GM18909 (cell line): ENCODE measurements at regions not wholly inside any gene's neighbourhood (a gene's known extent, or its start where the extent isn't known, plus 50 kb on each side); places are given as distances from the start of the nearest gene placed in this dataset.

ENCODE experiments used
- ATAC-seq: cut with Tn5 transposase; IDR thresholded peaks from one replicate; pipeline ENCODE4 v1.9.1; 2021; ENCODE audit warnings: mild to moderate bottlenecking; ENCODE audit not compliant: unreplicated experiment, poor library complexity

- no peak for ATAC-seq
Measured at GRCh38 chr19:20254121-20254520, 87.1 kb downstream of the ZNF486 start.

GRCh38 chr19:20252613-20253012 lies 85.6 kb downstream of the ZNF486 start:
- ATAC-seq: no peak

DNA sequence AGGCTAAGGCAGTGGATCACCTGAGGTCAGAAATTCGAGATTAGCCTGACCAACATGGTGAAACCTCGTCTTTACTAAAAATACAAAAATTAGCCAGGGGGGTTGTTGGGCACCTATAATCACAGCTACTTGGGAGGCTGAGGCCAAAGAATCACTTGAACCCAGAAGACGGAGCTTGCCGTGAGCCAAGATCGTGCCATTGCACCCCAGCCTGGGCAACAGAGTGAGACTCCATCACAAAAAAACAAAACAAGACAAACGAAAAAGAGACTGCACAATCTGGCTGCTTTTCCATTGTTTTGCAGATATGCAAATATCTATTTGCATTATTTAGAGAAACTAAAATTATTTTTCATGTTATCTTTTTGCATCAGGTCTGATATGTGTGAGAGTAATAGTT lies 83.6 kb downstream of the ZNF486 start:
- no peak for ATAC-seq

GRCh38 chr19:20250121-20250520 lies 83.1 kb downstream of the ZNF486 start:
- ATAC-seq: no peak
